ENCODE measurements at regions not wholly inside any gene's neighbourhood (a gene's known extent, or its start where the extent isn't known, plus 50 kb on each side); places are given as distances from the start of the nearest gene placed in this dataset.
A peak's percentile ranks its signal among the peaks of the same experiment; 100 is the strongest.
"Not testable (repeated sequence)": the region's sequence is repeated elsewhere in the genome, so short reads cannot be mapped to it uniquely, and the experiment has no call there.

GRCh38 chr12:8390001-8390777 is 65.6 kb upstream of the CLEC6A start:
- peak; percentile 7 for DNase-seq (ENCODE audit: low read depth)

DNA sequence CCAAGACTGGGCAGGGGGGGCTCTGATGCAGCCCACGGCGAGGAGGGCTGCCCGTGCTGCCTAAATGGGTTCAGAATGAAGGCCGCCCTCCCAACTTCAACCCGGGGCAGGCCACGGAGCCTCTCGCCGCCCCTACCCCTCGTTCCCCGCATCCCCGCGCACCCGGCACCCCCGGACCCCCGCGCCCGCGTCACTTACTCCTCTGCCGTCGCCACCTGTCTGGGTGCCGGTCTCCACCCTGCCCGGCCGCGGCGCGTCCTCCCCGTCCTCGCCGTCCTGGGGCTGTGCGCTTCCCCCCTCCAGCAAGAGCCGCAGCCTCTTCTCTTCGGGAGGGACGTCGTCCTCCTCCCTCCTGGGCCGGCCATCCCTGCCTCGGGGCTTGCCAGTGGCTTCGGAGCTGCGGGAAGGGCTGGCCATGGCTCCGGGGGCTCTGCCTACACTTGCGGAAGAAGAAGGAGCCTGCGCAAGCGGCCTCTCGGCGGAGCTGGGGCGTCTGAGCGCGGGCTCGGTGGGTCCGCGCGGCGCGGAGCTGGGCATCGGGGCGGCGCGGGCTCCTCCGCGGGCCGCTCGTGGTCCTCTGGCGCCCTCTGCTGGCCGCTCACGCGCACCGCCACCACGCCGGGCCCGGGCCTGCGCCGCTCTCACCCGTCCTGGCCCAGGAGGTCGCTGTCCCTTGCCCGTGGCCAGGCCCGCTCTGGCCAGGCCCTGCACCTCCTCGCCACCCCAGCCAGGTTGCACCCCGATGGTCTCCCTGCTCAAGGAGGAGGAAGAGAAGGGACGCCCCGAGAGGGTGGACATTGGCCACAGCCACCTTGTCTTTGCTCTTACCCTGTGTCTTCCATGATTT is 59.3 kb upstream of the CLEC6A start:
- DNase-seq (ENCODE audit: low read depth), result peak; percentile 8

GRCh38 chr12:8397378-8397777 is 58.4 kb upstream of the CLEC6A start:
- not testable (repeated sequence) for DNase-seq (ENCODE audit: low read depth)

GRCh38 chr12:8399496-8400034 is 56.2 kb upstream of the CLEC6A start:
- not testable (repeated sequence) for DNase-seq (ENCODE audit: low read depth)

GRCh38 chr12:8403834-8404233 is 51.9 kb upstream of the CLEC6A start:
- not testable (repeated sequence) for DNase-seq (ENCODE audit: low read depth)

DNA sequence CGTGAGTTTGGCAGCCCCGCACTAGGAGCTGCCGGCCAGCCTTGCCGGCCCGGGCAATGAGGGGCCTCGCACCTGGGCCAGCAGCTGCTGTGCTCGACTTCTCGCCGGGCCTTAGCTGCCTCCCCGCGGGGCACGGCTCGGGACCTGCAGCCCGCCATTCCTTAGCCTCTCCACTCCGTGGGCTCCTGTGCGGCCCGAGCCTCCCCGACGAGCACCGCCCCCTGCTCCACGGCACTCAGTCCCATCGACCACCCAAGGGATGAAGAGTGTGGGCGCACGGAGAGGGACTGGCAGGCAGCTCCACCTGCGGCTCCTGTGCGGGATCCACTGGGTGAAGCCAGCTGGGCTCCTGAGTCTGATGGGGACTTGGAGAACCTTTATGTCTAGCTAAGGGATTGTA is 51.4 kb upstream of the CLEC6A start:
- DNase-seq (ENCODE audit: low read depth), result not testable (repeated sequence)
